Naive thymus-derived CD4-positive, alpha-beta T cell (primary cell): ENCODE measurements at regions not wholly inside any gene's neighbourhood (a gene's known extent, or its start where the extent isn't known, plus 50 kb on each side); places are given as distances from the start of the nearest gene placed in this dataset.
"Not testable (repeated sequence)": the region's sequence is repeated elsewhere in the genome, so short reads cannot be mapped to it uniquely, and the experiment has no call there.

Experiments used
- ATAC-seq: fragments of 150-1000 bp; cut with Tn5 transposase; 2 replicates; pipeline ENCODE4 v1.10.0; 2021; ENCODE audit warnings: mild to moderate bottlenecking, moderate library complexity
- CTCF ChIA-PET: fragments of 350-600 bp; sonication (Branson Sonifier 250); formaldehyde crosslinking; loops from one replicate; lab custom pipeline; 2021; ENCODE audit warnings: antibody characterized with exemption; lab: Charles Lee
- POLR2A ChIA-PET: fragments of 350-600 bp; sonication (Branson Sonifier 250); formaldehyde crosslinking; loops from one replicate; lab custom pipeline; 2021; ENCODE audit warnings: antibody characterized with exemption, inconsistent platforms; lab: Charles Lee
- DNase-seq, 9 donors: peaks; one replicate each; pipeline versions ENCODE4 v3.0.0 to v3.0.0-alpha.2; 2020 to 2022; ENCODE audit warnings: mixed read lengths in 1 of 9
- H3K27ac ChIP-seq: one replicate; pipeline ENCODE4 v1.7.0; 2013; ENCODE audit warnings: mild to moderate bottlenecking, low read depth, low read length, moderate library complexity
- H3K27me3 ChIP-seq, 2 donors: one replicate each; pipeline ENCODE4 v1.7.0; 2013; ENCODE audit warnings: low read length in 2 of 2, mild to moderate bottlenecking in 2 of 2, moderate library complexity in 2 of 2; ENCODE audit not compliant: control insufficient read depth in 2 of 2, insufficient read depth in 2 of 2
- H3K36me3 ChIP-seq, 3 experiments: 1 replicate in 2 of 3; 2 replicates in 1 of 3; pipeline ENCODE4 v1.7.0; 2013; ENCODE audit warnings: low read length in 3 of 3, mild to moderate bottlenecking in 3 of 3, moderate library complexity in 1 of 3; ENCODE audit not compliant: insufficient read depth in 3 of 3, control insufficient read depth in 2 of 3
- H3K4me1 ChIP-seq, 2 donors: one replicate each; pipeline ENCODE4 v1.7.0; 2013; ENCODE audit warnings: low read length in 2 of 2, mild to moderate bottlenecking in 2 of 2, moderate library complexity in 1 of 2; ENCODE audit not compliant: control insufficient read depth in 2 of 2, insufficient read depth in 2 of 2
- H3K4me3 ChIP-seq: 2 replicates; pipeline ENCODE4 v1.7.0; 2013; ENCODE audit warnings: mild to moderate bottlenecking, low read length
- H3K9me3 ChIP-seq, 3 experiments: 1 replicate in 2 of 3; 2 replicates in 1 of 3; pipeline ENCODE4 v1.7.0; 2013; ENCODE audit warnings: low read length in 3 of 3; ENCODE audit not compliant: control insufficient read depth in 2 of 3
- H3K27ac Mint-ChIP-seq, 9 donors: one replicate each; pipeline ENCODE4 v1.8.0; 2020 to 2022; ENCODE audit warnings: mixed read lengths in 9 of 9, mild to moderate bottlenecking in 8 of 9, moderate library complexity in 5 of 9, inconsistent platforms in 2 of 9
- H3K27me3 Mint-ChIP-seq, 5 donors: one replicate each; pipeline ENCODE4 v1.8.0; 2021 to 2022; ENCODE audit warnings: mixed read lengths in 5 of 5, mild to moderate bottlenecking in 1 of 5
- H3K36me3 Mint-ChIP-seq, 5 donors: one replicate each; pipeline ENCODE4 v1.8.0; 2020 to 2022; ENCODE audit warnings: mixed read lengths in 5 of 5, mild to moderate bottlenecking in 3 of 5, inconsistent platforms in 1 of 5
- H3K4me1 Mint-ChIP-seq, 7 donors: one replicate each; pipeline ENCODE4 v1.8.0; 2020 to 2022; ENCODE audit warnings: mixed read lengths in 7 of 7, mild to moderate bottlenecking in 3 of 7, inconsistent platforms in 1 of 7
- H3K4me3 Mint-ChIP-seq, 10 donors: one replicate each; pipeline ENCODE4 v1.8.0; 2020 to 2022; ENCODE audit warnings: mild to moderate bottlenecking in 10 of 10, mixed read lengths in 10 of 10, moderate library complexity in 6 of 10, inconsistent platforms in 2 of 10
- H3K9me3 Mint-ChIP-seq, 11 donors: one replicate each; pipeline ENCODE4 v1.8.0; 2020 to 2022; ENCODE audit warnings: mixed read lengths in 11 of 11, mild to moderate bottlenecking in 4 of 11, inconsistent platforms in 1 of 11, moderate library complexity in 1 of 11
- intact Hi-C, 2 donors: fragments of 100-400 bp; cut with micrococcal nuclease; formaldehyde crosslinking; loops; one replicate each; pipeline ENCODE4 v1.15.1; 2023

DNA sequence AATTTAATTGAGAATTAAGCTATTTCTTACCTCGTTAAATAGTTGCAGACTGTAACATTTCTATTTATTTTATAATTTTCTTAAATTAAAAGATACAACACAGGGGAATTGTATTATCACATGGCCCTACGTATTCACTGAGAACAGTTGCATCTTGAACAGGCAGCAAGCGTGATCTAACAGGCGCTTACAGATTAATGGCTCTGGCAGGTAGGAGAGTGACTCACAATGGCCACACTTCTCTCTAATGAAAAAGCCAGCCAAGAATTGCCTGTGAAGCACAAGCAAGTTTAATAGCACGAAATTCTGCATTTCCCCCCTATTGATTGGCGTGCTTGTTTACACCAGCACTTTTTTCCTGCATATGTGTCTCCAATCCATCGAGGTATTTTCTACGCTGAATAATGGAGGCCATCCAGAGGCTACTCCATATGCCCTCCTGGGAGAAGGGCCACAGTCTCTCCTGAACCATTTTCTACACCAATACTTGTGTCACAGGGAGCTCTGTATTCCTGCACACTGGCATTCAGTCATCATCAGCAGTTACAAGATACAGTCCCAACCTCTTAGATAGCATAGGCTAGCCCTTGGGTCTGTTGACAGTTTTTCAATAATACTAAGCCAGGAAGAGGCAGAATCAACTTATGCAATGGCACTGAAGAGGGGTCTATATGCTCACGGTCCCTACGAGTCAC is 150.6 kb upstream of the PLD5 start:
- no peaks in the 10 kb centered on the region for H3K4me1 ChIP-seq
- H3K9me3 Mint-ChIP-seq = peaks cover 0 to 13% (median 4%) of the 10 kb centered on the region in 11 donors
- H3K27ac ChIP-seq = no peak overlapping the region
- H3K27me3 ChIP-seq = no peaks in the 10 kb centered on the region
- H3K27ac Mint-ChIP-seq = no peak overlapping the region
- no peak for ATAC-seq
- no peak overlapping the region for H3K4me3 ChIP-seq
- H3K27me3 Mint-ChIP-seq = peaks cover 0 to 13% (median 0%) of the 10 kb centered on the region in 5 donors
- CTCF ChIA-PET = no interaction called here
- no peaks in the 10 kb centered on the region for H3K36me3 Mint-ChIP-seq
- no peak overlapping the region for H3K4me3 Mint-ChIP-seq
- no peaks in the 10 kb centered on the region for H3K36me3 ChIP-seq
- H3K4me1 Mint-ChIP-seq = no peaks in the 10 kb centered on the region
- POLR2A ChIA-PET = no interaction called here
- intact Hi-C loops = no loop called here
- no peak for DNase-seq
- H3K9me3 ChIP-seq = no peaks in the 10 kb centered on the region

DNA sequence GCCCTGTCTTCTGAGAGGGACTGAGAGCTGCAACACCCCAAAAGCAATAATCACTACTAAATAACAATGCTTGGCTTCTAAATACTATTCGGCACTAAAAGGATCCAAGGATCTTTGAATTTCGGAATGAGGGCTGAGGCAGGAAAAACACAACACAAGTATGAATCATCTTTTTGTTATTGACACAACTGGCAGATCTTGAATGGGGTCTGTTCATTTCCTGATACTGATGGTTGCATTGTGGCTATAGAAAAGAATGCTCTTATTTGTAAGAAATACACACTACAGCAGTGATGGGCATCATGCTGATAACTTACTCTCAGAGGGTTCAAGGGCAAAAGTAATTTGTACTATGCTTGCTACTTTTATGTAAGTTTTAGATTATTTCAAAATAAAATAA is 149.2 kb upstream of the PLD5 start:
- CTCF ChIA-PET = no interaction called here
- Mint-ChIP-seq H3K4me1 (no peaks in the 10 kb centered on the region), H3K4me3 (no peak overlapping the region), H3K27me3 (peaks cover 0 to 13% (median 0%) of the 10 kb centered on the region in 5 donors), H3K36me3 (no peaks in the 10 kb centered on the region), H3K9me3 (peaks cover 0 to 11% (median under 1%) of the 10 kb centered on the region in 11 donors), H3K27ac (no peak overlapping the region)
- Histone ChIP-seq H3K4me3 (no peak overlapping the region), H3K27me3 (no peaks in the 10 kb centered on the region), H3K36me3 (no peaks in the 10 kb centered on the region), H3K9me3 (no peaks in the 10 kb centered on the region), H3K27ac (no peak overlapping the region), H3K4me1 (no peaks in the 10 kb centered on the region)
- intact Hi-C loops = no loop called here
- no peak for ATAC-seq
- POLR2A ChIA-PET = no interaction called here
- DNase-seq = no peak

DNA sequence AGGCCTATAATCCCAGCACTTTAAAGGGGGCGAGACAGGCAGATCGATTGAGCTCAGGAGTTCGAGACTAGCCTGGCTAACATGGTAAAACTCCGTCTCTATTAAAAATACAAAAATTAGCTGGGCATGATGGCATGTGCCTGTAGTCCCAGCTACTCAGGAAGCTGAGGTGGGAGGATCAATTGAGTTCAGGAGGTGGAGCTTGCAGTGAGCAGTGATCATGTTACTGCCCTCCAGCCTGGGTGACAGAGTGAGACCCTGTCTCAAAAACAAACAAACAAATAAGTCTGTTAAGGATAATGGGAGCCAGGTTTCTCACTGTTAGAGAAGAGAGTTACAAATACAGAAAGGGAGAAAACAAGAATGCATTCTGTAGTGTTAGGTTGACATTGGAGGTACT is 148.7 kb upstream of the PLD5 start:
- DNase-seq, H3K27me3 ChIP-seq, H3K36me3 ChIP-seq, H3K27ac ChIP-seq, POLR2A ChIA-PET, intact Hi-C loops, H3K4me1 Mint-ChIP-seq, CTCF ChIA-PET, ATAC-seq, H3K4me3 Mint-ChIP-seq, H3K9me3 ChIP-seq, H3K27ac Mint-ChIP-seq, H3K4me1 ChIP-seq, H3K4me3 ChIP-seq, H3K36me3 Mint-ChIP-seq: not testable (repeated sequence)
- H3K9me3 Mint-ChIP-seq = peaks cover 0 to 11% (median 4%) of the 10 kb centered on the region in 11 donors
- H3K27me3 Mint-ChIP-seq = peaks cover 0 to 13% (median 0%) of the 10 kb centered on the region in 5 donors

DNA sequence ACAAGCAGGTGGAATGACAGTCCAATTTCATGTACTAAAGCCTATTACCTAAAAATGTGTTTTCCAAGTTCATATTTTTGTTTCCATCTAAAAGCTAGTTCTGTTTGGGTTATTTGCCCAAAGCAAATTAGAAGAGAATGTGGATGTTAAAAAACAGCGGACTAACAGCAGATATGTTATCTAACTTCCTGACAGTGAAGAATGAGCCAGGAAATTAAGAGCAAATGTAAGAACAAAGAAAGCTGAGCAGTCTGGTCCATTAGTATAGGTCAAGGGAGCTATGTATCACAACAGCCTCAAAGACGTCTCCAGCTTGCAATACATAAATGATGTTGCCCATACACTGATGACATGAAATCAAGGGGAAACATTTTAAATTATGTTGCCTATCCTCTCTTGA is 145.5 kb upstream of the PLD5 start:
- no peak for ATAC-seq
- Histone ChIP-seq H3K4me3 (no peak overlapping the region), H3K4me1 (no peaks in the 10 kb centered on the region), H3K9me3 (no peaks in the 10 kb centered on the region), H3K36me3 (no peaks in the 10 kb centered on the region), H3K27me3 (no peaks in the 10 kb centered on the region), H3K27ac (no peak overlapping the region)
- ChIA-PET POLR2A (no interaction called here), CTCF (no interaction called here)
- intact Hi-C loops = no loop called here
- Mint-ChIP-seq H3K36me3 (no peaks in the 10 kb centered on the region), H3K9me3 (peaks cover 0 to 13% (median 2%) of the 10 kb centered on the region in 11 donors), H3K4me3 (no peak overlapping the region), H3K27me3 (peaks cover 0 to 13% (median 0%) of the 10 kb centered on the region in 5 donors), H3K27ac (no peak overlapping the region), H3K4me1 (no peaks in the 10 kb centered on the region)
- no peak for DNase-seq

DNA sequence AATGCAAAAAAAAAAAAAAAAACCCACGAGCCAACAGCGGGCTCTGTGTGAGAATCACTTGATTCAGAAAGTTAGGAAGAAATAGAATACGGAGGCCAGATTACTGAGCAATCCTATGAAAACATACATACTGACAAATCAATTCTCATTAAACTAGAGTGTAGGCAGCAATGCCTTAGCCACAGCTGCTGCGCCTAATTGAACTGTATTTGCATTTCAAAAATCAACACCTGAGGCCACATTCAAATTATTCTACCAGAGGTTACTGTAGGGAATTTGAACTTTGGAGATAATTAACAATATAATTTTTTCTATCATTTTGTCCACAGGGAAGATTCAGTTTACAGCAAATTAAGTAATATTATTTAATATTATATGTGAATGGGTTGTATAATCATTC is 138.4 kb upstream of the PLD5 start:
- no peak for ATAC-seq
- ChIA-PET POLR2A (no interaction called here), CTCF (no interaction called here)
- Histone ChIP-seq H3K27me3 (no peaks in the 10 kb centered on the region), H3K27ac (no peak overlapping the region), H3K4me1 (no peaks in the 10 kb centered on the region), H3K36me3 (no peaks in the 10 kb centered on the region), H3K4me3 (no peak overlapping the region), H3K9me3 (no peaks in the 10 kb centered on the region)
- Mint-ChIP-seq H3K27me3 (peaks cover 0 to 12% (median 0%) of the 10 kb centered on the region in 5 donors), H3K4me3 (no peak overlapping the region), H3K36me3 (no peaks in the 10 kb centered on the region), H3K9me3 (peaks cover 0 to 5% (median 0%) of the 10 kb centered on the region in 11 donors), H3K4me1 (no peaks in the 10 kb centered on the region), H3K27ac (no peak overlapping the region)
- no peak for DNase-seq
- intact Hi-C loops = no loop called here

DNA sequence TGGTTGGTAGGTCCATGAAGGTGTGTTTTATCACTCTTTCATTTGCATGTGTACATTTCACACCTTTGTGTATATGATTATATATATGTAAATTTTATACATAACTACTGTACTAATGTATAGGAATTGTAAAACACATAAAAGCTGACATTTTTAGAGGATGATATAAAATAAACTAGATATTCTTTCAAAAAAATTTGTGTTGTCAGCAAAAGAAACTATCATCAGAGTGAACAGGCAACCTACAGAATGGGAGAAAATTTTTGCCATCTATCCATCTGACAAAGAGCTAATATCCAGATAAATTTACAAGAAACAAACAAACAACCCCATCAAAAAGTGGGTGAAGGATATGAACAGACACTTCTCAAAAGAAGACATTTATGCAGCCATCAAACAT is 129.3 kb upstream of the PLD5 start:
- H3K27ac ChIP-seq, H3K27me3 ChIP-seq, H3K36me3 ChIP-seq, H3K4me1 Mint-ChIP-seq, H3K36me3 Mint-ChIP-seq, ATAC-seq, DNase-seq, H3K4me1 ChIP-seq, H3K27ac Mint-ChIP-seq, H3K4me3 Mint-ChIP-seq, H3K9me3 ChIP-seq, CTCF ChIA-PET, H3K4me3 ChIP-seq, POLR2A ChIA-PET: not testable (repeated sequence)
- peaks cover 0 to 22% (median 5%) of the 10 kb centered on the region in 11 donors for H3K9me3 Mint-ChIP-seq
- intact Hi-C loops = loop anchor here in 1 of 2 donors (5.0 kb wide), 1 partner anchor 674 kb away; no protein-coding TSS in a partner anchor
- H3K27me3 Mint-ChIP-seq = peaks cover 0 to 16% (median 0%) of the 10 kb centered on the region in 5 donors

DNA sequence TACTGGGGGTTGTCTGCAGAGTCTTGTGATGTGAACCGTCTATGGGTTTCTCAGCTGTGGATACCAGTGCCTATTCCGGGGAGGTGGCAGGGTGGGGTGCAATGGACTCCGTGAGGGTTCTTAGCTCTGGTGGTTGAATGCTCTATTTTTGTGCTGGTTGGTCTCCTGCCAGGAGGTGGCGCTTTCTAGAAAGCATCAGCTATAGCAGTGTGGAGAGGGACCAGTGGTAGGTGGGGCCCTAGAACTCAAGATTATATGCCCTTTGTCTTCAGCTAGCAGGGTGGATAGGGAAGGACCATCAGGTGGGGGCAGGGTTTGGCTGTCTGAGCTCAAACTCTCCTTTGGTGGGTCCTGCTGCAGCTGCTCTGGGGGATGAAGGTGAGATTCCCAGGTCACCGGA is 127.3 kb upstream of the PLD5 start:
- DNase-seq (no peak), ATAC-seq (no peak)
- H3K4me1 Mint-ChIP-seq = no peaks in the 10 kb centered on the region
- POLR2A ChIA-PET = no interaction called here
- CTCF ChIA-PET = no interaction called here
- intact Hi-C loops = loop anchor here in 1 of 2 donors (5.0 kb wide), 1 partner anchor 675 kb away; no protein-coding TSS in a partner anchor
- H3K4me3 ChIP-seq = no peak overlapping the region
- H3K4me1 ChIP-seq = no peaks in the 10 kb centered on the region
- H3K27ac Mint-ChIP-seq = no peak overlapping the region
- no peak overlapping the region for H3K4me3 Mint-ChIP-seq
- H3K27me3 Mint-ChIP-seq = peaks cover 0 to 13% (median 6%) of the 10 kb centered on the region in 5 donors
- no peaks in the 10 kb centered on the region for H3K27me3 ChIP-seq
- no peaks in the 10 kb centered on the region for H3K9me3 ChIP-seq
- H3K27ac ChIP-seq = no peak overlapping the region
- no peaks in the 10 kb centered on the region for H3K36me3 ChIP-seq
- peaks cover 0 to 5% (median 0%) of the 10 kb centered on the region in 5 donors for H3K36me3 Mint-ChIP-seq
- H3K9me3 Mint-ChIP-seq = peaks cover 0 to 22% (median 6%) of the 10 kb centered on the region in 11 donors
